ENCODE measurements at regions not wholly inside any gene's neighbourhood (a gene's known extent, or its start where the extent isn't known, plus 50 kb on each side); places are given as distances from the start of the nearest gene placed in this dataset.

DNA sequence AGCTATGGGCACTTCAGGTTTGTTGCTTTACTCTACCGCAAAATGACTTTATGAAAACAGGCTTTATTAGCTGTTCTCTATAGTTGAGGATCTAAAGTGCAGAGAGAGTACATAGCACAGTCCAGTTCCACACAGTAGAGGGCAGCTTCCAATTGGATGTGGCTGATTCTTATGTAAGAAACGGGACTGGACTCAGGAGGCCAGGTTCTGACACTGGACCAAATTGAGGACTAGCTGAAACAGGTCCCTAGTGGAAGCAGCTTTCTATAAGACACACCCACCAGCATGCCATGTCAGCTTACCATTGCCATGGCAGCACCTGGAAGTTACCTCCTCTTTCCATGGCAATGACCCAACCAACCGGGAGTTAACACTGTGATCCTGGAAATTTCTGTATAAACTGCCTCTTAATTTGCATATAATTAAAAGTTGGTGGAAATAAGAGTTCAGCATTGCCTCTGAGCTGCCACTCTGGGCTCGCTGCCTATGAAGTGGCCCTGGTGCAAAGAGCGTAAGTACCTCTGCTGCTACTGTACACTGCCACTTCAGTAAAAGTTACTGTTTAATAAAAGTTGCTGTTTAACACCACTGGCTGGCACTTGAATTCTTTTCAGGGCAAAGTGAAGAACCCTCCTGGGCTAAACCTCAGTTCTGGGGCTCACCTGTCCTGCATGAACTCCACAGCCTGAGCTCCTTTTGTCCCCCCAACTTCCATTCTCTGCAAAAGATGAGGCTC is 211.9 kb upstream of the SLC10A2 start:
- Histone ChIP-seq H3K9me3 (no peaks in the 10 kb centered on the region), H3K27me3 (no peaks in the 10 kb centered on the region), H3K27ac (no peak overlapping the region), H3K36me3 (no peaks in the 10 kb centered on the region), H3K4me3 (no peak overlapping the region), H3K4me1 (no peaks in the 10 kb centered on the region)
- TF ChIP-seq CTCF (IDR thresholded peaks at IDR 0.05) = no peak
- TF ChIP-seq POLR2A (IDR thresholded peaks at IDR 0.05) = no peak
- no peak for DNase-seq
- intact Hi-C loops (cut with DNase I; ENCODE audit: low total_unique reads) = no loop called here

DNA sequence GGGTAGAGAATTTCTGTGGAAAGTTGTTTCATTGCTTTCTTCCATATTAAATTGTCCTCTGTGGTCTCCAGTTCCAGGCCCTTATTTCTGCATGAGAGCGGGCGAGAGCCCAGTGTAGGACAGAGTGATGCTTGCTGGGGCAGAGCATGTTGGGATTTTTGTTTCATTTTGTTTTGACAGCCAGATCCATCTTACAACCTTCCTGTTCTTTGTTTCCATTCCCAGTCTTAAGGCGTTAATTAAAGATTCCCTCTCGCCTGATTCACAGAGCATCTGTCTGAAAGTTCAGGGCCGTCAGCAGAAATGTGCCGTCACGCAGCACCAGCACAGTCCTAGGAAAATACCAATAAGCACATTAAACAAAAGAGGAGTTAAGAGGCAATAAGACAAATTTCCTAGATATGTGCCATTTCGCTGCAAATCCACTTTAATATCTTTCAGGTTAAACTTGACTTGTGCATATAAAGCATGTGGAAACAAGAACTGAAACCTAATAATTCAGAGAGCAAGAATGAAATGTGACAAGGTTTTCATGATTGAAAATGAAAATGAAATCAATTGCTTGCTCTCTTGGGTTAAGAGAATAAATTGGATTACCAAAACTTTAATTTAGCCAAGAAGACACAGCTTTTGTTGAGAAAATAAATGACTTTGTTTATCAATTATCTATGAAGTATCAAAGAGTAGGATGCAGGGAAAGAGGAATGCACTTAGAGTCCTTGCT is 210.7 kb upstream of the SLC10A2 start:
- Histone ChIP-seq H3K27ac (no peak overlapping the region), H3K4me1 (no peaks in the 10 kb centered on the region), H3K9me3 (no peaks in the 10 kb centered on the region), H3K4me3 (no peak overlapping the region), H3K27me3 (no peaks in the 10 kb centered on the region), H3K36me3 (no peaks in the 10 kb centered on the region)
- no peak for TF ChIP-seq CTCF (IDR thresholded peaks at IDR 0.05)
- no peak for TF ChIP-seq POLR2A (IDR thresholded peaks at IDR 0.05)
- DNase-seq = no peak
- intact Hi-C loops (cut with DNase I; ENCODE audit: low total_unique reads) = no loop called here

GRCh38 chr13:103275722-103276121 is 209.5 kb upstream of the SLC10A2 start:
- Histone ChIP-seq H3K4me3 (no peak overlapping the region), H3K27ac (no peak overlapping the region), H3K36me3 (no peaks in the 10 kb centered on the region), H3K4me1 (no peaks in the 10 kb centered on the region), H3K9me3 (no peaks in the 10 kb centered on the region), H3K27me3 (no peaks in the 10 kb centered on the region)
- TF ChIP-seq CTCF (IDR thresholded peaks at IDR 0.05) (no peak), POLR2A (IDR thresholded peaks at IDR 0.05) (no peak)
- intact Hi-C loops (cut with DNase I; ENCODE audit: low total_unique reads) = no loop called here
- DNase-seq = no peak

GRCh38 chr13:103275081-103275480 is 208.9 kb upstream of the SLC10A2 start:
- no peak for DNase-seq
- H3K9me3 ChIP-seq = no peaks in the 10 kb centered on the region
- no peaks in the 10 kb centered on the region for H3K4me1 ChIP-seq
- no peak overlapping the region for H3K27ac ChIP-seq
- H3K36me3 ChIP-seq = no peaks in the 10 kb centered on the region
- no peak for TF ChIP-seq CTCF (IDR thresholded peaks at IDR 0.05)
- TF ChIP-seq POLR2A (IDR thresholded peaks at IDR 0.05) = no peak
- intact Hi-C loops (cut with DNase I; ENCODE audit: low total_unique reads) = no loop called here
- H3K4me3 ChIP-seq = no peak overlapping the region
- no peaks in the 10 kb centered on the region for H3K27me3 ChIP-seq

- Histone ChIP-seq H3K9me3 (no peaks in the 10 kb centered on the region), H3K36me3 (no peaks in the 10 kb centered on the region), H3K27ac (no peak overlapping the region), H3K27me3 (no peaks in the 10 kb centered on the region), H3K4me1 (no peaks in the 10 kb centered on the region), H3K4me3 (no peak overlapping the region)
- no peak for TF ChIP-seq POLR2A (IDR thresholded peaks at IDR 0.05)
- no peak for TF ChIP-seq CTCF (IDR thresholded peaks at IDR 0.05)
- intact Hi-C loops (cut with DNase I; ENCODE audit: low total_unique reads) = no loop called here
- no peak for DNase-seq
These were observed 207.6 kb upstream of the SLC10A2 start for GRCh38 chr13:103273825-103274224.
